ENCODE measurements at regions not wholly inside any gene's neighbourhood (a gene's known extent, or its start where the extent isn't known, plus 50 kb on each side); places are given as distances from the start of the nearest gene placed in this dataset.
"Not testable (repeated sequence)": the region's sequence is repeated elsewhere in the genome, so short reads cannot be mapped to it uniquely, and the experiment has no call there.

DNA sequence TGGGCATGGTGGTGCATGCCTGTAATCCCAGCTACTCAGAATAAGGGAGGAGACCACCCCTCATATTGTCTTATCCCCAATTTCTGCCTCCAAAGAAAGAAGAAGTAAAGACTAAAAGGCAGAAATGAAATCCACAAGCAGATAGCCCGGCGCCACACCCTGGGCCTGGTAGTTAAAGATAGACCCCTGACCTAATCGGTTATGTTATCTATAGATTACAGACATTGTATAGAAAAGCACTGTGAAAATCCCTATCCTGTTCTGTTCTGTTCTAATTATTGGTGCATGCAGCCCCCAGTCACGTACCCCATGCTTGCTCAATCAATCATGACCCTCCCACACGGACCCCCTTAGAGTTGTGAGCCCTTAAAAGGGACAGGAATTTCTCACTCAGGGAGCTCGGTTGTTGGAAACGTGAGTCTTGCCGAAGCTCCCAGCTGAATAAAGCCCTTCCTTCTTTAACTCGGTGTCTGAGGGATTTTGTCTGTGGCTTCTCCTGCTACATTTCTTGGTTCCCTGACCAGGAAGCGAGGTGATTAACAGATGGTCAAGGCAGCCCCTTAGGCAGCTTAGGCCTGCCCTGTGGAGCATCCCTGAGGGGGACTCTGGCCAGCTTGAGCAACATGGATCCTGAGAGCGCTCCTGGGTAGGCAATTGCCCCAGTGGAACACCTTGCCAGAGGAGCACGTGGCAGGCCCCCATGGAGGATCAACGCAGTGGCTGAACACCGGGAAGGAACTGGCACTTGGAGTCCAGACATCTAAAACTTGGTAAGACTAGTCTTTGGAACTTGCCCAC lies 188.7 kb upstream of the NDUFV2 start:
- DNase-seq, result not testable (repeated sequence)

DNA sequence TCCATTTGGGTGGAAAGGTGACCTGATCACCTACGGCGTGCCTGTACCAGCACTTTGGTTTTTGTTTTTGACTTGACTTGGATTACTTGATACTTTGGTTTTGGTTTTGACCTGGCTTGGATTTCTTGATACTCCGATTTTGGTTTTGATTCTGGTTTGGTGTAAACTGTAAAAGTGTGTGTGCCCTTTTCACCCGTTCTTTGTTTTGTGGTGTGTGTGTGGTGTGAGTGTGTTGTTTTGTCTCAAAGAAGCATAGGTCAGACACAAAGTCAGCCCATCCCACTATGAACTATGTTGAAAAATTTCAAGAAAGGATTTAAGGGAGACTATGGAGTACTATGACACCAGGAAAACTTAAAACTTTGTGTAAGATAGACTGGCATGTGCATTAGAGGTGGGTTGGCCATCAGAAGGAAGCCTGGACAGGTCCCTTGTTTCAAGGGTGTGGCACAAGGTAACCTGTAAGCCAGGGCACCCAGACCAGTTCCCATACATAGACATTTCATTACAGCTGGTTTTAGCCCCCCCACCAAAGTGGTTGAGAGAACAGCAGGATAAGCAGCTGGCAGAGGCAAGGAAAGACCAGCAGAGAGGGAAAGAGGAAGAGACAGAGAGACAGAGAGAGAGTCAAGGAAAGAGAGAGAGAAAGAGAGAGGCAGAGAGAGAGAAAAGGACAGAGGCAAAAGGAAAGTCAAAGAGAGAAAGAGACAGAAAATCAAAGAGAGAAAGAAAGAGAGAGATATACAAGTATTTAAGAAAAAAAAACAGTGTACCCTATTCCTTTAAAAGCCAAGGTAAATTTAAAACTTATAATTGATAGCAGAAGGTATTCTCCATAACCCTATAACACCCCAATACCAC lies 187.9 kb upstream of the NDUFV2 start:
- not testable (repeated sequence) for DNase-seq

DNA sequence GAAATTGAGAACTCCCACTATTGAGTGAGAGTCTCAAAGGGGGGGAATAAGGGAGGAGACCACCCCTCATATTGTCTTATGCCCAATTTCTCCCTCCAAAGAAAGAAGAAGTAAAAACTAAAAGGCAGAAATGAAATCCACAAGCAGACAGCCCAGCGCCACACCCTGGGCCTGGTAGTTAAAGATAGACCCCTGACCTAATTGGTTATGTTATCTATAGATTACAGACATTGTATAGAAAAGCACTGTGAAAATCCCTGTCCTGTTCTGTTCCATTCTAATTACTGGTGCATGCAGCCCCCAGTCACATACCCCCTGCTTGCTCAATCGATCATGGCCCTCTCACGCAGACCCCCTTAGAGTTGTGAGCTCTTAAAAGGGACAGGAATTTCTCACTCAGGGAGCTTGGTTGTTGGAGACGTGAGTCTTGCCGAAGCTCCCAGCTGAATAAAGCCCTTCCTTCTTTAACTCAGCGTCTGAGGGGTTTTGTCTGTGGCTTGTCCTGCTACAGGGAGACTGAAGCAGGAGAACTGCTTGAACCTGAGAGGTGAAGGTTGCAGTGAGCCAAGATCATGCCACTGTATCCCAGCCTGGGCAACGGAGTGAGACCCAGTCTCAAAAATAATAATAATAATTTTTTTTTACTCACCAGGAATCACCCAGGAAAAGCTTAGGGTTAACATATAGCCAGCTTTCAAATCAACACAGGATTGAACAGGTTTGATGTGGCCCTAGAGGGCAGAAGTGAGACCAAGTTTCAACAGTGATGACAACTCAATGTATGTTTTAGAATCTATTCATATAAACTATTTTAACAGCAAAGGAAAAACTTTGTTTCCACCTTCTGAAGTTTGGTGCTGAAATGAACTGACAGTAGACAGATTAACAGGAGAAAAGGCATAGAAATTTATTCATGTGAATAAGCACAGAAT lies 181.4 kb upstream of the NDUFV2 start:
- not testable (repeated sequence) for DNase-seq

DNA sequence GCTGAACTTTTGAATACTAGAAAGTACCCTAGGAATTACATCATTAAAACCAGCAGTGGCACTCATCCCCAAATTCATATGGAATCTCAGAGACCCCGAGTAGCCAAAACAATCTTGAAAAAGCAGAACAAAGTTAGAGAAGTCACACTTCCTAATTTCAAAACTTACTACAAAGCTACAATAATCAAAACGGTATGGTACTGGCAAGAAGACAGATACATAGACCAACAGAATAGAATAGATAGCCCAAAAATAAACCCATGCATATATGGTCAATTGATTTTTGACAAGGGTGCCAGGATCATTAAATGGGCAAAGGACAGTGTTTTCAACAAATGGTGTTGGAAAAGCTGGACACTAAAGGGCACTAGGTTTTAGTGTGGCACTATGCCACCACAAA lies 176.0 kb upstream of the NDUFV2 start:
- DNase-seq, result no peak

DNA sequence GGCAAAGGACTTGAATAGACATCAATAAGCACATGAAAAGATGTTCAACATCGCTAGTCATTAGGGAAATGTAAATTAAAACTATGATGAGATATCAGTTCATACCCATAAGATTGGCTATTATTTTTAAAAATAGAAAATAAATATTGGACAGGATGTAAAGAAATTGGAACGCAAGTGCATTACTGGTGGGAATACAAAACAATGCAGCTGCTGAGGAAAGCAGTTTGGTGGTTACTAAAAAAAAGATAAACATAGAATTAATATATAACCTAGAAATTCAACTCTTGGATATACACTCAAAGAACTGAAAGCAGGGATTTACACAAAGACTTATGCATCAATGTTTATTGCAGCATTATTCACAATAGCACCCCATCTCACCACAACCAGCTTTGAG lies 174.5 kb upstream of the NDUFV2 start:
- DNase-seq, result no peak

DNA sequence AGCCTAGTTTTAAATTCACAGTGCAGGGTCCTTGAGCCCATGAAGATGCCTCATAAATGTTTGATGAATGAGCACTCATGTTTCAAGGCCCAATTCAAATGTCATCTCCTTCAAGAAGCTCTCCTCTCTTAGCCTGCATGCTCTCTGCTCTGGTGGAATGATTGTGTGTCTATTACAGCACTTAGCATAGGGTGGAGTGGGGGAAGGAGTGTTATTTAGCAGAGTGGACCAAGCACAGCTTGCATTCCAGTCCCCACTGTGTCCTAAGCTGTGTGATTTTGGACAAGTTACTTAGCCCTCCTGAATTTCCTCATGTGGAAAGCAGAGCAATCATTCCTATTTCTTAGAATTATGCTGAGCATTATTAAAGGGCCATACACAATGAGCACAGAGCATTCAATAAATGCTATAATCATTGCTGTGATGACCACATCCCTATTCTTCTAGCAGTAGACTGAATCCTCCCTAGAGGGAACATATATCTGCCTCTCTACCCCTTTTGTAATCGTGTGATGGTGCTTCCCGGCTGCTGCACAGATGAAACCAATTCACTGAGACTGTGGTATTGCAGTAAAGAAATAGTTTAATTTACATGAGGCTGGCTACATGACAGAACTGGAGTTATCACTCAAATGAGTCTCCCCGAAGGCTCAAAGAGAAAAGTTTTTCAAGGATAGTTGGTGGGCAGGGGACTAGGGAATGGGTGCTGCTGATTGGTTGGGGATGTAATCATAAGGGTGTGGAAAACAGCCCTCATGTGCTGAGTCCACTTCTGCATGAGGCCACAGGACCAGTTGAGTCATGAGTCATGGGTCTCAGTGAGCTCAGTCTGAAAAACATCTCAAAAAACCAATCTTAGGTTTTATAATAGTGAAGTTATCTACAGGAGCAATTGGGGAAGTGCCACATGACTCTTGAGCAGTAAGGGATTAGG lies 173.4 kb upstream of the NDUFV2 start:
- DNase-seq, result no peak

DNA sequence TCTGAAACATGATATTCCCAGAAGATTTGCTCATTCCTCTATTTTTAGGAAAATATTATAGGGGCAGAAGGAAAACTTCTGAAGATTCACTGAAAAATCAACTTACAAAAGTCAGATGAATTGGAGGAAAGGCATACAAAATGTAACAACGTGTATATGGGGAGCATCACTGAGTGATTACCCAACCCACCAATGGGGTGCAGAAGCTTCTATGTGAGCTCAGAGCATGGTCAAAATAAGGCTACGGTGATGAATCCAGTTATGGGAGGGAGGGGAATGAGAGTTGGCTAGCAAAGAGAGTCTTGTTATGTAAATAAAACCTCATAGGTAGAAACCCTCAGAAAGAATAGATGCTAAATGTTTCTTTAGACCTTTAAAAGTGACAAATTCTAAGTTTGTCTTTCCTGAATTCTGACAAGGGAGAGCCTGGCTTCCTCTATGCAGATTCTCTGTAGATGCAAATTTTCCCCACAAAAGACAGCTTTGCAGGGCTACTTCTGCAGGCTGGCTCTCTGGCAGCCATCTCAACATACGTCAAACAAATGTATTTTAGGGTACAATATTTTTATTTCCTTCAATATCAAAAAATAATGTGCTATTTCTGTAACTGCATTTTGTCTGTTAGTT lies 171.4 kb upstream of the NDUFV2 start:
- DNase-seq, result no peak

DNA sequence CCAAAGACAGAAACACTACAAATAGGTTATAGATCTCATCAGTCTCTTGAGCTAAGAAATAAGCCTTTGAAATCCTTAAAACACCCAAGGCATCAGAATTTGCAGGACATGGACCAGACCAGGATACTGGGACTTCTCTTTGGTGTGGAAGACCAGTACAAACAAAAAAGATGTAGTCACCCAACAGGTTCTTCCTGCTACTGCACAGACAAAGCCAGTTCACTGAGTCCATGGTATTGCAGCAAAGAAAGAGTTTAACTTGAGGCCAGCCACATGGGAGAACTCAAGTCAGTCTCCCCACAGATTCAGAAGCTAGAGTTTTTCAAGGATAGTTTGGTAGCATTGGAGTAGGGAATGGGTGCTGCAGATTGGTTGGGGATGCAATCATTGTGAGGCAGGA lies 169.6 kb upstream of the NDUFV2 start:
- no peak for DNase-seq

DNA sequence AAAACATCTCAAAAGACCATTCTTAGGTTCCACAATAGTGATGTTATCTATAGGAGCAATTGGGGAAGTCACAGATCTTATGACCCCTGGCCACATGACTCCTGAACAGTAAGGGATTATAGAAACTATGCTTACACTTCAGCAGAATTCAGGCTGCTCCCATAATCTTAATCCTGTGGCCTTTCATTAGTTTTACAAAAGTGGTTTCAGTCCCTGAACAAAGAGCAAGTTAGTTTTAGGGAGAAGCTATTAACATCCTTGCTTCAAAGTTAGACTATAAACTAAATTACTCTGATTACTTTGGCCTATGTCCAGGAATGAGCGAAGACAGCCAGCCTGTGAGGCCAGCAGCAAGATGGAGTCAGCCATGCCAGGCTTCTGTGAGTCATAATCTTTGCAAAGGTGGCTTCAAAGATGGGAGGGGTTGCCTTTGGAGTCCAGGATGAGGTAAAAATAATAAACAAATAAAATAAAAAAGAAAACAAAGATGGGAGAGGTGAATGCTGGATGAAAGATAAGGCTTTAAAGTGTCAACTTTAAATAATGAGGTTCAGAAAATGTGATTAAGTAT lies 168.7 kb upstream of the NDUFV2 start:
- DNase-seq, result no peak

DNA sequence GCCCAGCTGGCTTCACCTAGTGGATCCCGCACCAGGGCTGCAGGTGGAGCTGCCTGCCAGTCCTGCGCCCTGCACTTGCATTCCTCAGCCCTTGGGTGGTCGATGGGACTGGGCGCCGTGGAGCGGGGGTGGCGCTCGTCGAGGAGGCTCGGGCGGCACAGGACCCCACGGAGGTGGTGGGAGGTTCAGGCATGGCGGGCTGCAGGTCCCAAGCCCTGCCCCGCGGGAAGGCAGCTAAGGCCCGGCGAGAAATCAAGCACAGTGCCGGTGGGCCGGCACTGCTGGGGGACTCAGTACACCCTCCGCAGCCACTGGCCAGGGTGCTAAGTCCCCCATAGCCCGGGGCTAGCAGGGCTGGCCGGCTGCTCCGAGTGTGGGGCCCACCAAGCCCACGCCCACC lies 167.2 kb upstream of the NDUFV2 start:
- DNase-seq, result not testable (repeated sequence)

DNA sequence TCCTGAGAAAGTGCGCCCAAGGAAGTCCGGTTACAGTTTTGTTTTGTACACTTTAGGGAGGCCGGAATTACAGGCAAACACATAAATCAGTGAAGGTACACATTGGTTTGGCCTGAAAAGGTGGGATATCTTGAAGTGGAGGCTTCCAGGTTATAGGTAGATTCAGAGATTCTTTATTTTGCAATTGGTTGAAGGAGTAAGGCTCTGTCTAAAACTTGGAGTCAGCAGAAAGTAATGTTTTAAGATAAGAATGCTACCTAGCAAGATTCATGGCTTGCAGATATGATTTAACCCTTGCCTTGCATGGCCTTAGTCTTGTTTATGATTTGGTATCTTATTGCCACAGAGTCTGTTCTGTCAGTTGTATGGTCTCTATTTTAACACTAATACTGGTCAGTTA lies 165.9 kb upstream of the NDUFV2 start:
- DNase-seq, result no peak

DNA sequence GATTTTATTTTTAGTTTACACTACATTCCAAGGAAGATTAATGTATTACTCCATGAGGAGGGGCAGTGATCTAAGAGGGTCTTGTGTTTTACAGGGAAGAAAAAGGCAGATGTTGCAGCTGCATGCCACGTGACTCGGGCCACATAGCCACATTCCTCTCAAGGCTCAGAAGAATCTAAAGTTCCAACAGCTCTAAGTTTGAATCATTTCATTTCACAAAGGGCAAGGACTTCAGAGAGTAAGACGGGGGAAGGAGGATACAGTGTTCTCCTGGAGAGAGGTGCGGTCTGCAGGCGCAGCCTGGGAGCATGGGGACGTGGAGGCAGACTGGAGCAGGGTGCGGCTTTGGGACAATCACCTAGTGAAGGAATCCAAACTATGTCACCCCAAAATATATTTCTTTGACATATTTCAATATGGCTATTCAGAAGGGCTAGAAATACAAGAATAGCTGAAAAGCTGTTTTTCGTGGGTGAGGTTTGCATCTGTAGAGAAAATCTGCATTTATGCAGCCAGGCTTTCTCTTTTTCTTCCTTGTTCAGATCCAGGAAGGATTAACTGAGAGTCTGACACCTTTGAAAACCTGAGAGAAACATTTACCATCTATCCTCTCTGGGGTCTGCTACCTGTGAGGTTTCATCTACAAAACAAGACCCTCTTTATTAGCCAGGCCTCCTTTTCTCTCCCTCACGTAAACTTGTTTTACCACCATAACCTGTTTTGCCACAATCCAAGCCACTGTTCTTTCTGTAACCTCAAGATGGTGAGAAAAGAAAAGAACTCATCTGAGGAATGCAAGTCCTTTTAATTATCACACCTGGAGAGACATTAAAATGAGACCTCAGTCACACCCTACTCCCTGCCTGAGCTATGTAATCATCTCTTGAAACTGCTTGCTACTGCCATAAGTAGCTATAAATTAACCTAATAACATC lies 165.1 kb upstream of the NDUFV2 start:
- DNase-seq, result no peak

DNA sequence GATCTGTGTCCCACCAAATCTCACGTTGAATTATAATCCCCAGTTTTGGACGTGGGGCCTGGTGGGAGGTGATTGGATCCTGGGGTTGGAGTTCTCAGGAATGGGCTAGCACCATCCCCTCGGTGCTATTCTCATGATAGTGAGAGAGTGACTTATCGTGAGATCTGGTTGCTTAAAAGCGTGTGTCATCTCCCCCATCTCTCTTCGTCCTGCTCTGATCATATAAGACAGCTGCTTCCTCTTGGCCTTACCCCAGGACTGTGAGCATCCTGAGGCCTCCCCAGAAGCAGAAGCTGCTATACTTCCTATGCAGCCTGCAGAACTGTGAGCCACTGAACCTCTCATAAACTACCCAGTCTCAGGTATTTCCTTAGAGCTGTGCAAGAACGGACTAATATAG lies 163.7 kb upstream of the NDUFV2 start:
- DNase-seq, result no peak

DNA sequence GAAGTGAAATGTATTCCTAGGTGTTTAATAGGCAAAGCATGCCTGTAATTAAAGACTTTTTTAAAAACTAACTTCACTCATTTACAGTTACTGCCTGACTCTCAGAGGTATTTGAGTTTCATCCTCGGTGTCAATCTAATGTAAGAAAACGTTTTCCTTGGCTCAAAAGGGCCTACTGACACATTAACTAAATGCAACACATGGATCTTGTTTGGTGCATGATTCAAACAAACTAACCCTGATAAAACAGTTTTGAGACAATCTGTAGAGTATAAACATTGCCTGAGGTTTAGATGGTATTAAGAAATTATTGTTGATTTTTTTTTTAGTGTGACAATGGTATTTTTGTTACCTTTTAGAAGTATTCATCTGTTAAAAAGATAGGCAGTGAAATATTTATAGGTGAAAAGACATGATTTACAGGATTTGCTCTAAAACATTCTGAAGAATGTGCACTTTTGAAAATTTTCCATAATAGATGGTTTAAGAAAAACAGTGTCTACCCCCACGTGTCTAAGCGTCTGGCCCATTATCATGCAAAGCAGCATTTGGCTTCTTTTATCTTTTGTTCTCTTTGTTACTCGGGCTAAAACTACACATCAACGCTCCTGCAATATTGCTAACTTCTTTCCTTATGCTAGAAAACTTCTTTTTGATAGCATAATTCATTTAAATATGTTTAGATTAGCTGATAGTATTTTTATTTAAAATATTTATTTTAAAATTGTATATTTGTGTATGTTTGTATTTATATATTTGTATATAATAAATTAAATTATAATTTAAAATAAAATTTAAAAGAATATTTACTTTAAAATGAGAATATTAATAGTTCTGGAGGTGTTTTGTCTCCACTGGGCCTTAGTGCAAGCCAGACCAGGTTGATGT lies 160.2 kb upstream of the NDUFV2 start:
- DNase-seq, result no peak

DNA sequence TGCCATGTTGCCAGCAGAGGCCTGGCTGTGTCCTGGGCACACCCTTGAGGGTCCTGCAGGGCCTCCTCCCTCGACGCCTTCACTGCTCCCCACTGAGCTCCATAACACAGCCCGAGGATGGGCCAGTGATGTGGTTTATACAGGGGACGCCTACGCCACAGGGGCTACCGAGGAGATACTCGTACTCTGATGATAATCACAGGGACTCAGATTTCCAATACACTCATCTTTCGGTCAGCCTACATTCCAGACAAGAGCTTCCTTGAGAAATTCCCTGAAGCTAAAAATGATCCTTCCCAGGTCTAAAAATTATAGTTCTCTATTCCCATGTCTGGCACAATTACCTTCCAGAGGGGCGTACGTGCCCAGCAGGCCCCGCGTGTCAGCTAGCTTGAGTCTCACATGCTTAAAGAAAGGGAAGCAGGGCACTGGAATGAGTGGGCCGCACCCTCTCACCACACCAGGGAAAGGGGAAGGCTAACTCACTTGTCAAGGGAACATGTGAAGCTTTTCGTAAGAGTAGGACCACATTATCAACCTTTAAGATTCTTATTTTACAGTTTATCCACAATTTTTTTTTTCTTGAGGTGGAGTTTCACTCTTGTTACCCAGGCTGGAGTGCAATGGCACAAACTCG lies 159.5 kb upstream of the NDUFV2 start:
- no peak for DNase-seq

DNA sequence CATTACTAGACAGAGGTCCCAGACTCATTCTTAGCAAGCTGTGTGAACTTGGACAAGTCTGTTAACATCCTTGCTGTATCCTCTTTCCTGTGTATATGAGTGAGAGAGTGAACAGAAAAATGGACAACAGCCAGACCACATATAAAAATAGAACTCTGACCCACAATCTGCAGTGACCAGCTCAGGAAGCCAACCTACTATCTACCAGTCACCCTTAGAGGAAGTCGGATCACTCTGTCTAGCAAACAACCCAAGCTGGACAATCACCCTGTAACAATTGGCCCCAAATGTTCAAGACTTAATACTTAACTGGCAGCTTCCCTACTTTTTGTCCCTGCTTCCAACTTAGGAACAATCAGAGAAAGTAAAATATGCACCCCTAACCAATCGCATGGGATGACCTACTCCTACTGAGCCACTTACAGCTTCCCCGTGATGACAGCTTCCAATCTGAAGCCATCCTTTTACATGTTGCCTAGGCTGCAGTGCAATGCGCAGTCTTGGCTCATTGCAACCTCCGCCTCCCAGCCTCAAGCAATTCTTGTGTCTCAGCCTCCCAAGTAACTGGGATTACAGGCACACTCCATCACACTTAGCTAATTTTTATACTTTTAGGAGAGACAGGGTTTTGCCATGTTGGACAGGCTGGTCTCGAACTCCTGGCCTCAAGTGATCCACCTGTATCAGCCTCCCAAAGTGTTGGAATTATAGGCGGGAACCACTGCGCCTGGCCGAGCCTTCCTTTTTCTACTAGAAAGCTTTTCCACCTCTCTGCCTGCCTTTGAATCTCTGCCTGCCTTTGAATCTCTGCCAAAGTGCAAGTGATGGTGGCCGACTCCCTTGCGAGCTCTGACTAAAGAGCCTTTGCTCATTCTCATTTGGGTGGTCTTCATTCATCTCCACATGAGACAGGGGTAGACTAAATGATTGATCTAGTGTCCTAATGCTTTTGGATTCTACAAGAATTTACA lies 158.3 kb upstream of the NDUFV2 start:
- no peak for DNase-seq

DNA sequence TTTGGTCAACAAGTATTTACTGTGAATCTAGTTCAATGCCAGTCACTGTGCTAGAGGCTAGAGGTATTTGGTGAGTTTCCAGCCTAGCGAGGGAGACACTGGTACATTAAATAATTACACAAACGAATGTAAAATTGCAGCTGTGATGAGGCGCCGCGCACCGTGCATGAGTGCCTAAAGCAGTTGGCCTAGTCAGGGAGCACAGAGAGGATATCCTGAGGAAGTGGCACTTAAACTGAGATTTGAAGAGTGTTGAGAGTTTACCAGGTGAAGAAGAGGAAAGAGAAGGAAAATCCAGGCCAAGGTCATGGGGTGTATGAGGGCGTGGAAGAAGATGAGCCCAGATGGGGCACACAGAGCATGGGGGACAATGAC lies 157.6 kb upstream of the NDUFV2 start:
- DNase-seq, result no peak
